PC-3 (cell line): ENCODE measurements at regions not wholly inside any gene's neighbourhood (a gene's known extent, or its start where the extent isn't known, plus 50 kb on each side); places are given as distances from the start of the nearest gene placed in this dataset.

Source experiments
- ATAC-seq: fragments of 200-7000 bp; cut with Tn5 transposase; 2 replicates; pipeline ENCODE4 v1.9.1; 2020; ENCODE audit warnings: mild to moderate bottlenecking, moderate library complexity
- BruUV-seq: library from RNA; stranded (reverse); fragments of 400-500 nt; replicated peaks from 2 replicates; lab custom pipeline; 2021; lab: Mats Ljungman, UMichigan
- CTCF ChIA-PET: fragments of 300-600 bp; sonication (Branson Sonifier 250); formaldehyde crosslinking; loops from one replicate; lab custom pipeline; 2022; ENCODE audit warnings: antibody characterized with exemption; lab: Charles Lee
- POLR2A ChIA-PET: fragments of 300-600 bp; sonication (Branson Sonifier 250); formaldehyde crosslinking; loops from one replicate; lab custom pipeline; 2022; ENCODE audit warnings: antibody characterized with exemption; ENCODE audit not compliant: unreplicated experiment; lab: Charles Lee
- DNase-seq: peaks from one replicate; pipeline ENCODE4 v3.0.0-alpha.2; 2015
- H2AFZ ChIP-seq: fragments of 300-600 bp; sonication (generic); 2 replicates; pipeline ENCODE4 v1.6.0; 2016; ENCODE audit warnings: antibody characterized with exemption, low read length
- H3F3A ChIP-seq: fragments of 300-600 bp; sonication (generic); one replicate; pipeline ENCODE4 v1.6.0; 2017; ENCODE audit warnings: antibody characterized with exemption, low read length, control low read depth, mild to moderate bottlenecking; ENCODE audit not compliant: unreplicated experiment
- H3K27ac ChIP-seq: fragments of 300-600 bp; sonication (generic); 2 replicates; pipeline ENCODE4 v1.5.1; 2016; ENCODE audit warnings: mild to moderate bottlenecking, low read length
- H3K27me3 ChIP-seq: fragments of 300-600 bp; sonication (generic); 2 replicates; pipeline ENCODE4 v1.6.1; 2016; ENCODE audit warnings: low read length, mixed read lengths
- H3K36me3 ChIP-seq: fragments of 300-600 bp; sonication (generic); 2 replicates; pipeline ENCODE4 v1.6.1; 2016; ENCODE audit warnings: low read depth, mixed run types, low read length, mixed read lengths
- H3K4me1 ChIP-seq: fragments of 300-600 bp; sonication (generic); 2 replicates; pipeline ENCODE4 v1.5.1; 2016; ENCODE audit warnings: low read length; ENCODE audit not compliant: insufficient read depth
- H3K4me2 ChIP-seq: fragments of 300-600 bp; sonication (generic); 2 replicates; pipeline ENCODE4 v1.6.0; 2016; ENCODE audit warnings: low read length
- H3K4me3 ChIP-seq: fragments of 300-600 bp; sonication (generic); 2 replicates; pipeline ENCODE4 v1.5.1; 2016; ENCODE audit warnings: mild to moderate bottlenecking, low read length, mixed read lengths
- H3K79me2 ChIP-seq: fragments of 300-600 bp; sonication (generic); 2 replicates; pipeline ENCODE4 v1.6.1; 2017; ENCODE audit warnings: low read length, mixed read lengths
- H3K9ac ChIP-seq: fragments of 300-600 bp; sonication (generic); 2 replicates; pipeline ENCODE4 v1.6.0; 2016; ENCODE audit warnings: mild to moderate bottlenecking, low read length
- H3K9me2 ChIP-seq: fragments of 300-600 bp; sonication (generic); replicated peaks from 2 replicates; pipeline ENCODE4 v1.6.1; 2016; ENCODE audit warnings: mixed run types, low read length, mixed read lengths
- H3K9me3 ChIP-seq: fragments of 300-600 bp; sonication (generic); 2 replicates; pipeline ENCODE4 v1.6.1; 2016; ENCODE audit warnings: low read length, mixed read lengths
- H4K20me1 ChIP-seq: fragments of 300-600 bp; sonication (generic); 2 replicates; pipeline ENCODE4 v1.6.1; 2016; ENCODE audit warnings: low read length, mixed read lengths
- CTCF ChIP-seq: fragments of 300-600 bp; sonication (generic); conservative IDR thresholded peaks from 2 replicates; pipeline ENCODE4 v1.5.1; 2017; ENCODE audit warnings: antibody characterized with exemption, low read depth, mild to moderate bottlenecking, low read length
- EZH2 ChIP-seq: fragments of 300-600 bp; sonication (generic); IDR thresholded peaks from one replicate; pipeline ENCODE4 v1.6.1; 2017; ENCODE audit warnings: antibody characterized with exemption, mild to moderate bottlenecking, low read length; ENCODE audit not compliant: unreplicated experiment
- EZH2phosphoT487 ChIP-seq: fragments of 300-600 bp; sonication (generic); IDR thresholded peaks from 2 replicates; pipeline ENCODE4 v1.6.1; 2018; ENCODE audit warnings: mild to moderate bottlenecking, antibody characterized with exemption, low read length, borderline replicate concordance
- intact Hi-C: fragments of 100-400 bp; cut with micrococcal nuclease; formaldehyde crosslinking; loops from 2 replicates; pipeline ENCODE4 v1.9.0; 2023

- CTCF ChIA-PET = no interaction called here
- Histone ChIP-seq H3K79me2 (no peaks in the 10 kb centered on the region), H3K4me2 (no peak overlapping the region), H3K36me3 (no peaks in the 10 kb centered on the region), H3K27ac (no peak overlapping the region), H3K4me3 (no peak overlapping the region), H3K9ac (no peak overlapping the region), H4K20me1 (no peaks in the 10 kb centered on the region), H3K4me1 (no peaks in the 10 kb centered on the region), H2AFZ (no peak overlapping the region), H3K9me3 (no peaks in the 10 kb centered on the region), H3K9me2 (no peaks in the 10 kb centered on the region), H3K27me3 (0 out of 2 replicates have a peak, but pooled peaks cover 3% of the 10 kb centered on the region), H3F3A (no peaks in the 10 kb centered on the region)
- DNase-seq (no peak), ATAC-seq (no peak)
- intact Hi-C loops = no loop called here
- BruUV-seq = no TSS peak
- POLR2A ChIA-PET = no interaction called here
- no peak for TF ChIP-seq CTCF
- no peak for TF ChIP-seq EZH2
- TF ChIP-seq EZH2phosphoT487 = no peak
These were observed 146.3 kb upstream of the LEF1 start for GRCh38 chr4:108314900-108315589.

GRCh38 chr4:108313546-108314339 is 145.0 kb upstream of the LEF1 start:
- H3F3A ChIP-seq = no peaks in the 10 kb centered on the region
- H4K20me1 ChIP-seq = no peaks in the 10 kb centered on the region
- no peak overlapping the region for H3K4me3 ChIP-seq
- CTCF ChIA-PET = no interaction called here
- no peak overlapping the region for H3K27ac ChIP-seq
- no TSS peak for BruUV-seq
- H3K9ac ChIP-seq = no peak overlapping the region
- H3K9me3 ChIP-seq = no peaks in the 10 kb centered on the region
- intact Hi-C loops = no loop called here
- no peaks in the 10 kb centered on the region for H3K79me2 ChIP-seq
- DNase-seq (no peak), ATAC-seq (no peak)
- POLR2A ChIA-PET = no interaction called here
- no peaks in the 10 kb centered on the region for H3K4me1 ChIP-seq
- 0 out of 2 replicates have a peak, but pooled peaks cover 3% of the 10 kb centered on the region for H3K27me3 ChIP-seq
- H2AFZ ChIP-seq = no peak overlapping the region
- TF ChIP-seq EZH2 (no peak), EZH2phosphoT487 (no peak), CTCF (no peak)
- H3K9me2 ChIP-seq = no peaks in the 10 kb centered on the region
- no peak overlapping the region for H3K4me2 ChIP-seq
- no peaks in the 10 kb centered on the region for H3K36me3 ChIP-seq

DNA sequence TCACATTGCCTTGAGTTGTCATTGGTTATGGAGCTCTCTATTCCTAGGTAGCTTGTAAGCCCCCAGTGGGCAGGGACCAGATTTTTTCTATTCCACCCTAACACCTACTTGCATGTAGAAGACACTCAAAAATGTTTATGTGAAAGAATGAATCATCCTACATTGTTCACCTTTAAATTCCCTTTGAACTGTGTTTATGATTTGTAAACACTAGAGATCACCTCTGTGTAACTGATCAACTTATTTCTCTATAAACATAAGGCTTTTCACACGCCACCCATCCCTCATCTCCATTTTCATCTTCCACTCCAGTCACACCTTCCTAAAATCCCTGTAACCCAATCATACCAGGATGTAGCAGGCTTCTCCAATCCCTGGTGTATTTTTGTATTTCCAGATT is 142.6 kb upstream of the LEF1 start:
- intact Hi-C loops = no loop called here
- no peaks in the 10 kb centered on the region for H3K9me3 ChIP-seq
- ATAC-seq (no peak), DNase-seq (no peak)
- ChIA-PET POLR2A (no interaction called here), CTCF (no interaction called here)
- H3K36me3 ChIP-seq = no peaks in the 10 kb centered on the region
- no peak overlapping the region for H2AFZ ChIP-seq
- no TSS peak for BruUV-seq
- no peak overlapping the region for H3K4me3 ChIP-seq
- no peaks in the 10 kb centered on the region for H3K4me1 ChIP-seq
- H3K9ac ChIP-seq = no peak overlapping the region
- no peaks in the 10 kb centered on the region for H4K20me1 ChIP-seq
- 0 out of 2 replicates have a peak, but pooled peaks cover 3% of the 10 kb centered on the region for H3K27me3 ChIP-seq
- H3K4me2 ChIP-seq = no peak overlapping the region
- no peaks in the 10 kb centered on the region for H3K9me2 ChIP-seq
- H3K79me2 ChIP-seq = no peaks in the 10 kb centered on the region
- no peaks in the 10 kb centered on the region for H3F3A ChIP-seq
- no peak overlapping the region for H3K27ac ChIP-seq
- TF ChIP-seq EZH2 (no peak), CTCF (no peak), EZH2phosphoT487 (no peak)
